OCI-M2 (cell line): ENCODE measurements at regions not wholly inside any gene's neighbourhood (a gene's known extent, or its start where the extent isn't known, plus 50 kb on each side); places are given as distances from the start of the nearest gene placed in this dataset.

ENCODE experiments used
- DNase-seq: peaks from one replicate; lab custom pipeline; 2025; ENCODE audit not compliant: unreplicated experiment; lab: John Stamatoyannopoulos, UW

- DNase-seq, result no peak
Observed at GRCh38 chr3:36257158-36257852, 123.0 kb upstream of the STAC start.

- no peak for DNase-seq
Observed at GRCh38 chr3:36258421-36258820, 121.9 kb upstream of the STAC start.

GRCh38 chr3:36259580-36259979 lies 120.7 kb upstream of the STAC start:
- no peak for DNase-seq

GRCh38 chr3:36269274-36269673 lies 111.0 kb upstream of the STAC start:
- DNase-seq, result no peak

GRCh38 chr3:36282766-36283165 lies 97.5 kb upstream of the STAC start:
- no peak for DNase-seq

GRCh38 chr3:36295296-36295695 lies 85.0 kb upstream of the STAC start:
- no peak for DNase-seq

GRCh38 chr3:36297195-36297594 lies 83.1 kb upstream of the STAC start:
- no peak for DNase-seq

- no peak for DNase-seq
Observed at GRCh38 chr3:36298188-36298587, 82.1 kb upstream of the STAC start.

GRCh38 chr3:36302158-36302509 lies 78.2 kb upstream of the STAC start:
- no peak for DNase-seq

- DNase-seq, result no peak
Observed at GRCh38 chr3:36302626-36303025, 77.7 kb upstream of the STAC start.

GRCh38 chr3:36303286-36303685 lies 77.0 kb upstream of the STAC start:
- DNase-seq, result no peak

GRCh38 chr3:36305929-36306520 lies 74.3 kb upstream of the STAC start:
- no peak for DNase-seq

GRCh38 chr3:36309092-36309491 lies 71.2 kb upstream of the STAC start:
- no peak for DNase-seq

- DNase-seq, result no peak
Observed at GRCh38 chr3:36312351-36312750, 68.0 kb upstream of the STAC start.

- DNase-seq, result no peak
Observed at GRCh38 chr3:36317915-36318314, 62.4 kb upstream of the STAC start.

- no peak for DNase-seq
Observed at GRCh38 chr3:36318621-36319200, 61.6 kb upstream of the STAC start.

- DNase-seq, result no peak
Observed at GRCh38 chr3:36319680-36320079, 60.6 kb upstream of the STAC start.
